K562 (cell line): ENCODE measurements at regions not wholly inside any gene's neighbourhood (a gene's known extent, or its start where the extent isn't known, plus 50 kb on each side); places are given as distances from the start of the nearest gene placed in this dataset.

Source experiments
- ARNT ChIP-seq, 2 experiments: fragments of 450-650 bp; IDR thresholded peaks; 2 replicates each; pipeline ENCODE4 v1.6.1; 2016; ENCODE audit warnings: mild to moderate bottlenecking in 1 of 2
- ATF2 ChIP-seq: sonication (generic); formaldehyde crosslinking; IDR thresholded peaks from 2 replicates; pipeline ENCODE4 v1.8.1; 2022; ENCODE audit warnings: missing genetic modification reagents
- CEBPZ ChIP-seq: fragments of 150-350 bp; IDR thresholded peaks from 2 replicates; pipeline ENCODE4 v1.6.1; 2014; ENCODE audit warnings: low read depth, mild to moderate bottlenecking, low read length, borderline replicate concordance
- CREM ChIP-seq: IDR thresholded peaks from 2 replicates; pipeline ENCODE4 v1.6.1; 2014; ENCODE audit warnings: antibody characterized with exemption, low read depth
- ELF2 ChIP-seq: fragments of 250-450 bp; sonication (Bioruptor Pico); IDR thresholded peaks from 2 replicates; pipeline ENCODE4 v1.5.0; 2021; ENCODE audit warnings: mild to moderate bottlenecking
- EP300 ChIP-seq: IDR thresholded peaks from 2 replicates; pipeline ENCODE4 v1.6.1; 2012; ENCODE audit warnings: low read length, improper control_type of control experiment
- JUN ChIP-seq, 2 experiments: sonication (generic) in 1 of 2; formaldehyde crosslinking in 1 of 2; IDR thresholded peaks; 2 replicates each; pipeline versions ENCODE4 v1.6.1 to v1.8.0; 2012 to 2022; ENCODE audit warnings: borderline replicate concordance in 2 of 2, mild to moderate bottlenecking in 2 of 2, improper control_type of control experiment in 1 of 2, low read depth in 1 of 2, low read length in 1 of 2, missing genetic modification reagents in 1 of 2
- MEF2D ChIP-seq: conservative IDR thresholded peaks from 2 replicates; pipeline ENCODE4 v1.6.1; 2016; ENCODE audit warnings: low read depth, missing genetic modification characterization, missing compliant biosample characterization
- PHB ChIP-seq: fragments of 250-450 bp; sonication (Bioruptor Pico); IDR thresholded peaks from 2 replicates; pipeline ENCODE4 v1.5.0; 2021
- RNF219 ChIP-seq: fragments of 250-450 bp; sonication (Bioruptor Pico); IDR thresholded peaks from 2 replicates; pipeline ENCODE4 v1.5.0; 2022; ENCODE audit warnings: mild to moderate bottlenecking
- SAP30 ChIP-seq: fragments of 200-600 bp; sonication (generic); IDR thresholded peaks from 2 replicates; pipeline ENCODE4 v1.6.1; 2012; ENCODE audit warnings: borderline replicate concordance, low read depth, mild to moderate bottlenecking, moderate library complexity, low read length, control low read depth, inconsistent platforms; ENCODE audit not compliant: insufficient read depth, poor library complexity, severe bottlenecking
- SMAD4 ChIP-seq: fragments of 250-450 bp; sonication (Bioruptor Pico); conservative IDR thresholded peaks from 2 replicates; pipeline ENCODE4 v1.8.0; 2021; ENCODE audit warnings: inconsistent platforms, mild to moderate bottlenecking, moderate library complexity
- ZC3H4 ChIP-seq: sonication (generic); formaldehyde crosslinking; IDR thresholded peaks from 2 replicates; pipeline ENCODE4 v1.9.0; 2021; ENCODE audit warnings: missing genetic modification reagents, borderline replicate concordance
- ZFPM2 ChIP-seq: fragments of 250-450 bp; sonication (Bioruptor Pico); IDR thresholded peaks from 2 replicates; pipeline ENCODE4 v1.5.1; 2022; ENCODE audit warnings: mild to moderate bottlenecking
- ZKSCAN3 ChIP-seq: fragments of 250-450 bp; sonication (Bioruptor Pico); IDR thresholded peaks from 2 replicates; pipeline ENCODE4 v1.4.0; 2020
- ZNF12 ChIP-seq: sonication (generic); formaldehyde crosslinking; IDR thresholded peaks from 2 replicates; pipeline ENCODE4 v1.4.0; 2020; ENCODE audit warnings: mild to moderate bottlenecking, missing genetic modification reagents
- ZNF280B ChIP-seq: fragments of 250-450 bp; sonication (Bioruptor Pico); IDR thresholded peaks from 2 replicates; pipeline ENCODE4 v1.5.1; 2021; ENCODE audit warnings: mild to moderate bottlenecking
- ZNF311 ChIP-seq: fragments of 250-450 bp; sonication (Bioruptor Pico); IDR thresholded peaks from 2 replicates; pipeline ENCODE4 v1.4.0; 2020; ENCODE audit warnings: mild to moderate bottlenecking, moderate library complexity
- ZNF436 ChIP-seq: fragments of 250-450, 450-650 bp; sonication (Bioruptor Pico); formaldehyde crosslinking; IDR thresholded peaks from 2 replicates; pipeline ENCODE4 v1.7.0; 2020; ENCODE audit warnings: mild to moderate bottlenecking
- ZNF584 ChIP-seq: fragments of 200-800 bp; sonication (Bioruptor generic); IDR thresholded peaks from 2 replicates; pipeline ENCODE4 v1.6.1; 2016; ENCODE audit warnings: low read depth, mild to moderate bottlenecking, missing genetic modification characterization, missing compliant biosample characterization
- ZNF586 ChIP-seq: fragments of 450-650 bp; formaldehyde crosslinking; conservative IDR thresholded peaks from 2 replicates; pipeline ENCODE4 v1.4.0; 2020; ENCODE audit warnings: mild to moderate bottlenecking, moderate library complexity

GRCh38 chr6:27806981-27807440 is 105.2 kb downstream of the OR2B2 start (continued):
- no peak for TF ChIP-seq CEBPZ
- peak; percentile 7; the same call in 1 of the 2 replicates for TF ChIP-seq PHB
- 0 out of 2 replicates have a peak, but pooled peaks have one; percentile 66 for TF ChIP-seq SMAD4 (CRISPR knock-in tag)
- 0 out of 2 replicates have a peak, but pooled peaks have one; percentile 9 for TF ChIP-seq ZNF436 (CRISPR knock-in tag)
- TF ChIP-seq ATF2 (CRISPR knock-in tag) = no peak
- TF ChIP-seq ARNT (IDR thresholded peaks at IDR 0.05) = no peak
- no peak for TF ChIP-seq JUN (IDR thresholded peaks at IDR 0.05; ENCODE audit: borderline replicate concordance, low read depth, low read length)
- TF ChIP-seq JUN (CRISPR knock-in tag; IDR thresholded peaks at IDR 0.05; ENCODE audit: borderline replicate concordance) = no peak
- no peak for TF ChIP-seq ZFPM2 (CRISPR knock-in tag)
- peak; percentile 19 for TF ChIP-seq SAP30
- no peak for TF ChIP-seq ZNF280B (CRISPR knock-in tag)
- no peak for TF ChIP-seq ZKSCAN3 (CRISPR knock-in tag)
- no peak for TF ChIP-seq ZNF584 (CRISPR knock-in tag)
- peak; percentile 69; the same call in 1 of the 2 replicates for TF ChIP-seq ZNF586 (CRISPR knock-in tag)
- TF ChIP-seq MEF2D (tag) = no peak
- no peak for TF ChIP-seq RNF219 (CRISPR knock-in tag)
- peak; percentile 97 for TF ChIP-seq ZC3H4
- no peak for TF ChIP-seq ZNF12
- TF ChIP-seq ZNF311 (CRISPR knock-in tag) = no peak
- no peak for TF ChIP-seq EP300
- no peak for TF ChIP-seq CREM
- TF ChIP-seq ELF2 = no peak; the same call in 1 of the 2 replicates
